HG03139 (cell line): ENCODE measurements at regions not wholly inside any gene's neighbourhood (a gene's known extent, or its start where the extent isn't known, plus 50 kb on each side); places are given as distances from the start of the nearest gene placed in this dataset.
"Not testable (repeated sequence)": the region's sequence is repeated elsewhere in the genome, so short reads cannot be mapped to it uniquely, and the experiment has no call there.

Experiments used
- ATAC-seq: cut with Tn5 transposase; IDR thresholded peaks from one replicate; pipeline ENCODE4 v1.9.1; 2021; ENCODE audit not compliant: unreplicated experiment

DNA sequence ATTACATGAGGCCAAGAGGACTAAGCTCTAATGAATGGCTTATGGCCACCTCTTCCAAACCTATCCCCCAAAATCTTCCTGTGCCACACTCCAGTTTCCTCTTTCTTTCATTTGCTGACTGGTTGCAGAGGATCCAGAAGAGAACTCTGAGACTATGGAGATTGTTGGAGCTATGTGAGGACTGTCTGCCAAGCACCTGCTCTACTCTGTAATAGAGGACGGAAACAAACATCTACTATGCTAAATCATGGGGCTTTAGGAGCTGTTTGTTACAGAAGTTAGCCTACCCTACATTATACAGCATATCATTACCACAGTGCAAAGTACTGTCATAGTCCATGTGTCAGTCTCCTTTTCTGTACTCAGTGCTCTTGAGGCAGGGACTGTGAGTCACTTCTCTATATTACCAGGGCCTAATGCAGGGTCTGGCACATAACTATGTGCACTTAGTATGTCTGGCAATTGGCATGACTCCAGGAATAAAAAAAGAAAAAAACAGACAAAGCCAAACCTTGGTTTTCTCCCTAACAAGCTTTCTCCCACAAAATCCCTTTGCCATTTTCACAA is 95.1 kb downstream of the RPAP3 start:
- ATAC-seq, result no peak

DNA sequence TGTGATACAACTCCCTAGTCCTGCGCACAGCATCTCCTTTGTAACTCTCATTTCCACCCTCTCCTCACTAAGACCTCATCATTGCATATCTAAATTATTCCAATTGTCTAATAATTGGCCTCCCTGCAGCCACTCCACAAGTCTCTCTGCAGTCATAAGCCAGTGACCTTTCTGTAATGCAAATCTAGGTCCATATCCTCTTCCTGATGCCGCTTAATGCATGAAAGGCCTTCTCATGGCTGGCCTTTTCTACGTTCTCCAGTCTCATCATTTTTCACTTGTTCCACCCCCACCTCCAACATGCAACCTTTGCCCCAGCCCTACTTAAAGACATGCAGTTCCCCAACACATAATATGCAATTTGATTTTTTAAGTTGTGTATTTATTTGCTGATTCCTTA is 96.0 kb downstream of the RPAP3 start:
- ATAC-seq, result no peak

DNA sequence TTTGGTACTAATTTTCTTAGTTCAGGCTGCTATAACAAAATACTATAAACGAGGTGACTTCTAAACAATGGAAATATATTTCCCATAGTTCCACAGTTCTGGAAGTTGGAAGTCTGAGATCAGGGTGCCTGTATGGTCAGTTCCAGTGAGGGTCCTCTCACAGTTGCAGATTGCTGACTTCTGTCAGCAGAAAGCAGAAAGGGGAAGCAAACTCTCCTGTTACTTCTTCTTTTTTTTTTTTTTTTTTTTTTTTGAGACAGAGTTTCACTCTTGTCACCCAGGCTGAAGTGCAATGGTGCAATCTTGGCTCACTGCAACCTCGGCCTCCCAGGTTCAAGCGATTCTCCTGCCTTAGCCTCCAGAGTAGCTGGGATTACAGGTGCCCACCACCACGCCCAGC is 97.2 kb downstream of the RPAP3 start:
- not testable (repeated sequence) for ATAC-seq

DNA sequence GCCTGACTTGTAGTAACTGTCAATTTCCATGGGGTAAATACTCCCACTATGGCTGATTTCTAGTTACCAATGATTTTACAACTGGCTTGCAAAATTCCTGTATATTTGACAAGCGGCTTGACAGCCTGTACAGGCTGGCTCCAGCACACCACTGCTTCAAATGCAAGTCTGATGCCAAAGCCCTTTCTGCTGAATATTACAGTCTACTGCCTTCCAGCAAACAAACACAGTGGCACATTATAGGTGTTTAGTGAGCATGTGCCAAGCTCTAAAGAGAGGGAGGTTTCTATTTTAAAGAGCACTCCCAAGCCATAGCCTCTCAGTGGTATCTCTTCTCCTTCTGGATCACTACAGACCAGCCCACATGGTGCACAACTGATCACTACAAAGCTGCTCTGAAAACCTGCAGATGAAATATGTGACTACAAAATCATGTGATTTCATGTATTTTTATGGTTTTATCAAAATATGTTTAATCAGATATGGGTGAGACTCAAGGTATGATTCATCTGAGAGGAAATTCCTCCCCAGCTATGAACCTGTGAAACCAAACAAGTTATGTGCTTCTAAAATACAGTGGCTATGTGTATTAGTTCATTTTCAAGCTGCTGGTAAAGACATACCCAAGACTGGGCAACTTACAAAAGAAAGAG is 101.5 kb downstream of the RPAP3 start:
- ATAC-seq, result no peak

DNA sequence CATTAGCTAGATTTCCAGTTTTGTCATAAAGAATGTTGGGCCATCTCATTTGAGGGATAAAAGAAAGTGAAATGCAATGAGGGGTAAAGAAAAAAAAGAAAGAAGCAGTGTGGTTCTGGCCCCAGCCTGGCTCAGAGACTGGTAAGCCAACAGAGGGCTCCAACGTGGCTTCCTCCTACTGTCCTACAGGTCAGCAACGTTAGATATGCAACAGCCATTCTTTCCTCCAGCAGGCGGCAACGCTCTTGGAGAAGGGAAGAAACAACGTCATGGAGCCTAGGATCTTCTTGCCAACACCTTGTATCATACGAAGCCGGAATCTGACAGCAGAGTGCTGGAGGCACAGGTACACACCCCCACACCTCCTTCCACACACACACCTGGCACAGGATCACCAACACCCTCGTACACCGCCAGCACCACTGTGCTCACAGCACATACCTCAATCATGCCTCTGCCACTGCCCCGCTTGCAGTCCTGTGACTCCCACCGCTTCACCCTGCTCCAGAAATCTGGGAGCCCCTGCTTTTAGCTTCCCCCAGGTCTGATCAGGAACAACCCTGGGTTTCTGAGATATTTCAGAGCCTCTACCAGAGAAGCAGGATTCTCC is 102.8 kb downstream of the RPAP3 start:
- no peak for ATAC-seq

DNA sequence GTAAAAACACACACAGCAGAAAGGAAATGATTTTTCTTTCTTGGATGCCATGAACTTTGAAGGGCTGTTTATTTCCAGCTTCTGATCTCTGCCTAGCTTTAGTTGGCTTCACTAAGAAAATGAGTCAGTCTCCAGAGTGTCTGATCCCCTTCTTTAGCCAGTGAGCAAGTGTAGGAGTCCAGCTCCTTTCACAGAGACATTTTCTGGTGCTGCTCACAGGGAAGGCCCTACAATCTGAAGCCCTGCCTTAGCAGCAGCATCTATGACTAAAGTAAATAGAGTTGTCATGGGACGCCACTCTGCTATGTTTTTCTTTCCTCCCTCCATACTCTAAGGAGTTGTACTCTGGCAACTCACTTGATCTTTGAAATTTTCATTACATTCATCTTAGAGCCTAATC is 103.5 kb downstream of the RPAP3 start:
- no peak for ATAC-seq

DNA sequence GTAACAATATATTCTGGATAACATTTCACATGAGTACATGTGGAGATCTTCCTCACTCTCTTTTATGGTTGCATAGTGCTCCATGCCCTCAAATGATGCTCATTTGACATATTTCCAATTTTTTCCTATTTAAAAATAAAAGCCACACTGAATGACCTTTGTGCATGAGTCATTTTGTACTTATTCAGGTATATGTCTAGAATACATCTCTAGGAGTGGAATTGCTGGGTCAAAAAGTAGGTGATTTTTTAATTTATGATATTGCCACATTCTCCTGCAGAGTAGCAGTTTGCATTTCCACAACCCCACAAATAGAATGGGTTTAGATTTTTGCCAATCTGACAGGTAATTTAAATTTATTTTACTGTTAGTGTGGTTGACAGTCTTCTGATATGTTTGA is 104.8 kb downstream of the RPAP3 start:
- ATAC-seq, result no peak

DNA sequence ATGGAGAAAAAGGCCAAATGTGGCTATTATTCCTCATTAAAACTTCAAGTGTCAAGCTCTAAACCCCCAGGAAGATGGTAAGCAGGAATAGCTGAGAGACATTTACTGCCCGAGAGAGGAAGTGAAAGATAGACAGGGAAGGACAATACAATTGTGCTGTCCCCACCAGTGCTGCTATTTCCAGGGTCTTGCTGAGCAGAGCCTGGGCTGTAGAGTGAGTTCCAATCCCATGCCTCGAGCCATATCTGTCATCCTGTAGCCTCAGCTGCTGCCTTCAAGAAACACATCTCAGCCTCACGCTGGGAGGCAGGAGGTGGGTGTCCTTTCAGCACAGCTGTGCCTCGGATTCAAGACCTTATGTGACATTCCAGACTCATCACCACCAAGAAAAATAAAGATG is 114.0 kb downstream of the RPAP3 start:
- no peak for ATAC-seq

DNA sequence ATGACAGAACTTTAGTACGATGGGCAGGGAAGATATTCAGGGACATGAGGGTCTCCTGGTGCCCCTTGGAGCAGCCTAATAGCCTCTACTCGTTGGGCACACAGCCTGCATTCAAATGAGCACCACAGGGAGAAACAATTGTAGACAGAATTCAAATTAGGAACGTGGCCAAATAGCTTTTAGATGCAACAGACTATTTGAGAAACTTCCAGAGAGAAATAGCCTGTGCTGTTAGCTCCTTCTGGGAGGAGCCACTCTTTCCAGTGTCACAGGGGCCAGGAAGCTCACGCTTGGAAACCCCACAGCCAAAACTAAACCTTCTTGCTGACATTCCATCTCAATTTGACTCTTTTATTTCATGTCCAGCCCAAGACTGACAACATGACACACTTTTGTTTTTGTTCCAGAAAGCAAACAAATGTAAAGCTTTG is 114.5 kb downstream of the RPAP3 start:
- ATAC-seq, result no peak

DNA sequence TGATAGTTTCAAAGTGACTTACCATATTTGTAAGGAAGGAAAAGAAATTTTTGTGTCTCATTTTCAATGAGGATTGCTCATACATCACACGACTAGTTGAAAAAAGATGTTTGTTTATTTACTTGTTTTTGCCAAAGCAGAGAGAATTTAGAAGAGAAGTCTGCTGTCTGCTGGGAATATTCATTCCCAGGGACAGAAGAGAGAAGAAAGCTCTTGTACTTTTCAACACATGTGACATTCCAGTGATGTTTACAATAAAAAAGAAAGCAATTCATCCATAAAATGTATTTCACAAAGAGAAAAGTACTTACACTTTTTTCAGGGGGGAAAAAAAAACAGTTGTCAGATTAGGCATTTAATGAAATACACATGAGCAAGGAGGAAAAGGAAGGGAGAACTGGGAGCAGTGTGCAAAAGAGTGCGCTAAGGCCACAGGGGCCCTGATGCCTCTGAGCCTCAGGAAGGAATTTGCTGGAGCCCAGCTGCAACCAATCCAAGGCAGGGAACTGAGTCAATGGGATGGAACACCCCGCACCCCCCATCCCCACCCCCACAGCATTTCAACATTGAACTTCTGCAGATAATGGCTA is 115.0 kb downstream of the RPAP3 start:
- no peak for ATAC-seq

DNA sequence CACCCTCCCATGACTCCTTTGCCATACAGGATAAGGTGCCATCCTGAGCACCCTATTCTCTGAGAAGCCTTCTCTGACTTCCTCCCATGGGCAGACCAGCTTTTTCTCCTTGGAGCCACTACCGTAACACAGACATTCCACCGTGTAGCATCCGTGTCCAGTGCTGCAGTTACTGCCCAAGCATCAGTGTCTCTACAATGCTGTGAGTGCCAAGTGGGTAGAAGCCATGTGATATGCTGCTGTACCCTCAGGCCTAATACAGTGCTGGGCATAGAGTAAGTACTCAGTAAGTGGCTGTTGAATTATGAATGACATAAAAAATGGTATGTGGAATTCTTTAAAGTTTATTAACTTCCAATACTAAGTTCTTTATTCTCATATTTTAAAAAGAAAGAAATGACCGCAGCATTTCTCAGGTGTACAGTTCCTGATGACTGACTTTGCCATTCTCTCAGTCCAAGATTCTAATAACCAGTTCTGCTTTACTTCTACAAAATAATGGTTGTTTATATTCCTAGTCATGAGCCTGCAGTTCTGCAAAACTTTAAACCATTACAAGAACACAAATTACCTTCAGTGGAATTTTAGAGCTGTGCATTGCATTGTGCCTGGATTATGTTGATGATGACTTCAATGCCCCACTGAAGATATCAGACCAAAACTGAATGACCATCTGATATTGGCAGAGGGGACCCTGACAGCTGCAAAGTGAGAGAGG is 118.7 kb downstream of the RPAP3 start:
- ATAC-seq, result no peak

DNA sequence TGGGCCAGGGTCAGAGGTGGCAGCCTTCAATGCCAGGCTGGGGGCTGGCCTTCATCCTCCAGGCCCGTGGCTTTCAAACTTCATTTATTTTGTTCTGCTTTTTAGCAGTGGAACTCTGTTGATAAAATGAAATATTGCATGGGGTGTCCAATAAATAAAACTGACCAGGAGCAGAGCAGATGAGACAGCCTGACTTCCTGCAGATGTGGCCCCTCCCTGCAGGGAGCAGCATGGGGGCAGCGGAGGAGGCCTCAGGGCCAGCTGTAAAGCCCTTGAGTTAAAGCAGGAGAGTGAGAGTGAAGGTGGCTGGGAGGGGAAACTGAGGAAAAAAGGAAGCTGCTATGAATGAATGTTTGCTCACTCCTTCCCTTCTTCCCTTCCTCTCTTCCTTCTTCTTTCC is 120.3 kb downstream of the RPAP3 start:
- no peak for ATAC-seq

DNA sequence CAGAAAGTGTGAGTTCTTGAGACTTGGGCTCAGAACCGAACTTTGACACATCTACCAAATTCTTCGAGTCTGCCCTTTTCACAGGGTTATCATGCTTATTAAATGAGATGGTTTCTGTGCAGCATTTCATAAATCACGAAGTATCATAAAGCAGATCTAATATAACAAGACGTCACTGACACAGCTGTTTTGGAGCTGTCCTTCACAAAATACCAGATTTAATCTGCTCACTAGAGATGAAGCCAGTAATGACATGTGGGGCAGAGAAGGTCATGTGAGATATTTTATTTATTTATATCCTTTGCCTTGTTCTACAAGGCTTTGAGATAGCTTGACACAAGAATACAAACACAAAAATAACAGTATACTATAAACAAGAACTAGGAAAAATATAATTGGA is 127.0 kb downstream of the RPAP3 start:
- no peak for ATAC-seq

DNA sequence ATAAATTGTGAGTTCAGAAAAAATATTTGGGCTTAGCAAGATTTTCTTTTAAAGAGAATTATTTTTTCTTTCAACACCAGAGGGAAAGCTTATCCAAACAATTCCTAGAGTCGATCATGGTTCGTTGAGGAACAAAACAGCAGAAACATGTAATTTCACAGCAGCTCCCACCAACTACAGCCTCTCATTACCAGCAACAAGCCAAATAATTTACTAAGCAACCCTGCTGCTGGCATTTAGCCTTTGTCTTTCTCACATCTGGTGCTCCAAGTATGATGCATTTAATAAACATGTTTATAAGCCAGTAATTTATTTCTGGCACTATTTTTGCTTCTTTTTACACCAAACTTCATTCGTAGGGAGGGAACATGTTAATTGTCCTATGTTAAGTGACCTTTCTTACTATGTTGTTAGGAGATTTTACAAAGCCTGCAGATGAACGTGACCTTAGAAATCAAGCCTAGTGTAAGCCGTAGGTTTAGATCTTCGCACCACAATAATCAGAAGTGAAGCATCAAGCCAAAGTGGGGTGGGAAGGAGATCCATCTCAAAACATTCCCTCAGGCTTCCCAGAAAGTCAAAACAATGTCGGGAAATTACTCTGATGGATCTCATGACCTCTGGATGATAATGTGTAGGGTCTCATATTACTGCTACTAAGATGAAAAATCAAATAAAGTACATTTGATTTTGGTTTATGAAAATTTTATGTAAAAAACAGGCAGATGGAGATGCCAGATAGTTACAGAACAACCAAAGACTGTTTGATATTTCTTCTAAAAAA is 128.4 kb downstream of the RPAP3 start:
- no peak for ATAC-seq

DNA sequence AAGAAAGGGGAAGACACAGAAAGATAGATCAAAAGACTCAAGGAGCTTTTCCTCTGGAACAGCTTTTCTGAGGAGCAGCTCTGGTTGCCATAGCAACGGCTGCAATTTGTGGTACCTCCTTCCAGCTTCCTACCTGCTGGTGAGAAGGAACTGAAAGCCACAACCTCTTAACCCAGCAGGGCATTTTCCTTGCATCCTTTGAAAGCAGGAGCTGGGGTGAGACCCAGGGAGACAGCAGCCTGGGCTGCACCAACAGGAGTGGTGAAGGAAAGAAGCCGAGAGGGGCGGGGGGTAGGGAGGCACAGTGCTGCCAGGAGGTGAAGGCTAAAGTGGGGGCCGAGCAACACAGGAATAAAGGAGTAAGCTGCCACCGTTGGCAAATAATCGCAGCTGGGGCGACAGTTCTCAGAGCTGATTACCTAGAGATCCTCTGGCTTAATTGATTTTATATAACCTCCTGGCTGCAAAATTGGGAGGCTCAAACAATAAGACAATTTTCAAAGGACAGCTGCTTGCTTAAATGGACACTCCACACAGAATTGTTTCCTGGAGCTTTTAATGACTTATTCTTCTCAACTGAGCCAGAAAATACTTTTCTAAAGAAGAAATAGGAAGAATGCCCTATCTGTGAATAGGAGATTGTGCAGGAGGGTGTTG is 129.4 kb downstream of the RPAP3 start:
- ATAC-seq, result no peak

DNA sequence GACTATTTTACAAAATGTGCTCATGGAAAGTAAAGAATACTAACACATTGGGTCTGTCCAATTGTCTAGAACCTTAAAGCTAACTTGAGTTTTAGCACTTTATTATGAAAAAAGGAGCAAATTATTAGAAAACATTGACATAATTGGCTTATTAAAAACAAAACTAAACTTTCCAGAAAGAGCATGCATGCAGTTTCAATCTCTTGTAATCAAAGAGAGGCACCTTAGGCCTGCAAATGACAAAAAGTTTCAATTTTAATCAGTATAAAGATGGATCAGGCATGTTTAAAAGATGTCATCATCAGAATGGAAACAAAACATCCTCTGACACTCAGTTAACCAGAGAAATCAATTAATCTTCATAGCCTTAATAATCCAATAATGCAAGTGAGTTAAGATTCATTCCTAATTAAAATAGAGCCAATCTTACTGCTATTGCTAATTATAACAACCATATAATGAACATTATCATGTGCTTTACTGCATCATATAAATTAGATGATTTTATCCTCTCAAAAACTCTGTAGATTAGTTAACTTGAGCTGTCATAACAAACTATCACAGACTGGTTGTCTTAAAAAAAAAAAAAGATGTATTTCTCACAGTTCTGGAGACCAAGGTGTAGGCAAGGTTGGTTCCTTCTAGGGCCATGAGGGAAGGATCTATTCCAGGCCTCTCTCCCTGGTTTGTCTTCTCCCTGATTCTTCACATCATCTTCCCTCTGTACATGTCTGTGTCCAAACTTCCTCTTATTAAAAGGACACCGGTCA is 131.4 kb downstream of the RPAP3 start:
- ATAC-seq, result no peak

DNA sequence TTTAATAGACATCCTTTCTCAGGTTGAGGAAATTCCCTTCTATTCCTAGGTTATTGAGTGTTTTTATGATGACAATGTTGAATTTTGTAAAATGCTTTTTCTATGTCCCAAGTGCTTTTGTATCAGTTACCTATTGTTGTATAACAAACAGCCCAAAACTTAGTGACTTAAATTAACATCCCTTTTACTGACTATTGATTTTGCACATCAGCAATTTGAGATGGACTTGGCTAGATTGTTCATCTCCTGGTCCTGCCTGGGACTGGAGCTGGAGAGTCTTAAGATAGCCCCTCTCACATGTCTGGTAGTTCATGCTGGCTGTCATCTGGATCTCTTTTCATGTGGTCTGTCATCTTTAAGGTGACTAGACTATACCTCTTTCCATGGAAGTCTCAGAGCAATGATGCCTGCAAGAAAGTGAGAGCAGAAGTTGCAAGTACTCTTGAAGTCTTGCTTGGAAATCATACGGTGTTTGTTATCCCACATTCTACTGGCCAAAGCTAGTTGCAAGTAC is 132.6 kb downstream of the RPAP3 start:
- ATAC-seq, result no peak

DNA sequence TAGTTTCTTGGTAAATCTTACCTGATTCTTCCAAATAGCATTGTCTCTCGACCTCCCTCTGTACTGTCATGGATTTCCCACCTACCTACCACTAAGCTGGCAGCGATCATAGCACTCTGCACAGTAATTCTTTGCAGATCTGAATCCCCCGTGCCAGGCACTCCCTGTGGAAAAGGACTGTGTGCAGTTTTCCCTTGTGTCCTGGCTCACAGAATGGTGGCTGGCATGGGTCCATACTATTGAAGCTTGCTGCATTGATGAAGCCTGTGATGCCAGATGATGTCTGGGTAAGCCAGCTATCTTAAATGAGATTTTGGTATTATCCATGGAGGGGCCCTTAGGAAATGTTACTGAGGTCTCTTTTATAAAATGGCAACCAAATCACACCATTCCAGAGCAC is 135.7 kb downstream of the RPAP3 start:
- no peak for ATAC-seq

DNA sequence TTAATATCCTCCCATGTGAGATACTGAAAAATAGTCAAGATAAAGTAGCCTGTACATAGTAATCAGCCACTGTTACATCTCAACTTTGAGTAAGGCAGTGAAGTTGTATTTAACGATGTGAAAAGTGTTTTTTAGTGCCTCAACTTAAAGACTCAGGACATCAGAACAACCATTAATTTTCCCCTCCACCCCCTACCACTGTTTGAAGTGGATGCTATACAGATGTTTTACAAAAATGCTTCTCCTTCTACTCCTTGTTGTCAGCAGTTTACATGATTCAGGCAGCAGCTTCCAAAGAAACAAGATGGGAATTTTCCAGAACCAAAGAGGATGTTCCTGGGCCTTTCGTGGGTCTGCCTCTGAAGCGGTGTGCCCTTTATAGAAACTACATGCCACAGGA is 143.6 kb downstream of the RPAP3 start:
- no peak for ATAC-seq

DNA sequence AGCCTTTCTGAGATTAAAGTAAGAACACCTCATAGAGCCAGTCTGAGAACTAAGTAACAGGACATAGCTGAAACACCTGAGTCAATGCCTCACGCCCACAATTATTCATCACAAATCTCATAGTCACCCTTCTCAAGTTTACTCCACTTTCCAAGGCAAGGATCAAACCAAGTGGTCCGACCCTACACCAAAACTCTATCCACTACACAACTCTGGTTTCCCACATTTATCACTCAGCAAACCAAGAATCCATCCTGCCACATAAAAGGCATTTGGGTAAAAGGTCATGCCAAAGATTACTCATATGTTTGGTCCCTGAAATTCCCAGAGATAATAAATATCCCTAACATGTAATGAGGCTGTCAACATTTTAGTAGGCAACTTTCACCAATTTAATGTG is 144.1 kb downstream of the RPAP3 start:
- no peak for ATAC-seq
